Mammary epithelial cell (primary cell): ENCODE measurements at regions not wholly inside any gene's neighbourhood (a gene's known extent, or its start where the extent isn't known, plus 50 kb on each side); places are given as distances from the start of the nearest gene placed in this dataset.

Experiments used
- EZH2 ChIP-seq: IDR thresholded peaks from 2 replicates; pipeline ENCODE4 v1.6.1; 2012; ENCODE audit warnings: low read length, inconsistent platforms, borderline replicate concordance
- TF ChIP-seq, protein P1 (sequence below), 2 donors: IDR thresholded peaks in 1 of 2; conservative IDR thresholded peaks in 1 of 2; 2 replicates each; pipeline ENCODE4 v1.5.1; 2011 to 2012; ENCODE audit warnings: inconsistent platforms in 2 of 2, low read length in 2 of 2, mild to moderate bottlenecking in 2 of 2, control low read depth in 1 of 2, low read depth in 1 of 2; ENCODE audit not compliant: insufficient read depth in 1 of 2; ENCODE audit errors: extremely low read depth in 1 of 2

DNA sequence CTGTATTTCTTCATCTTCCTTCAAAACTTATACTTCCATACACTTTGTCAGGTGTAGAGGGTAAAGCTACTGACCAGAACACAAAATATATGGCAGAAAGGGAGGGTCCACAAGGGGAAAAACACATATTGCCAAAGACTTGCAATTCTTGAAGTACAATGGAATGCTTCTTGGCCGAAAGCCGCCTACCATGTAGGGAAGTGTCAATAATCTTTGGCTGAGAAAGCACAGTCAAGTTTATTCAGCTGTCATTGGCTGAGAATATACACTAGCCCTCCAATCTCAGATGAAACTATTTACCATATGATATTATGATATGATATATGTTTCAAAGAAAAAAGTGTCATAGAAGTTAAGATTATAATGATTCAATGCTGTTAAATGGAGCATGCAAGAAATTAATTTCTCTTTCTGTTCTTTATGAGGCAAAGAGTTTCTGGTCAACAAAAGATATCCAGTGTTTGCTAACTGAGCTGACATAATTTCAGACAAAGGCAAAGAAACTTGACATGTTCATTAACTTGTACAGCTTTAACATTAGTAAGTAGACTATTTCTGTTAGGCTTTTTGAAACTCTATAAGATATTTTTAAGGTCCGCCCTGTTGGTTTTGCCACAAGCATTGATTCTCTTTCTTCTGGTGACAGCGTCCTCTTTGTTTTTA, 89.0 kb upstream of the LPP start:
- TF ChIP-seq, protein P1, sequence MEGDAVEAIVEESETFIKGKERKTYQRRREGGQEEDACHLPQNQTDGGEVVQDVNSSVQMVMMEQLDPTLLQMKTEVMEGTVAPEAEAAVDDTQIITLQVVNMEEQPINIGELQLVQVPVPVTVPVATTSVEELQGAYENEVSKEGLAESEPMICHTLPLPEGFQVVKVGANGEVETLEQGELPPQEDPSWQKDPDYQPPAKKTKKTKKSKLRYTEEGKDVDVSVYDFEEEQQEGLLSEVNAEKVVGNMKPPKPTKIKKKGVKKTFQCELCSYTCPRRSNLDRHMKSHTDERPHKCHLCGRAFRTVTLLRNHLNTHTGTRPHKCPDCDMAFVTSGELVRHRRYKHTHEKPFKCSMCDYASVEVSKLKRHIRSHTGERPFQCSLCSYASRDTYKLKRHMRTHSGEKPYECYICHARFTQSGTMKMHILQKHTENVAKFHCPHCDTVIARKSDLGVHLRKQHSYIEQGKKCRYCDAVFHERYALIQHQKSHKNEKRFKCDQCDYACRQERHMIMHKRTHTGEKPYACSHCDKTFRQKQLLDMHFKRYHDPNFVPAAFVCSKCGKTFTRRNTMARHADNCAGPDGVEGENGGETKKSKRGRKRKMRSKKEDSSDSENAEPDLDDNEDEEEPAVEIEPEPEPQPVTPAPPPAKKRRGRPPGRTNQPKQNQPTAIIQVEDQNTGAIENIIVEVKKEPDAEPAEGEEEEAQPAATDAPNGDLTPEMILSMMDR (conservative IDR thresholded peaks at IDR 0.05 in 1 of 2, IDR thresholded peaks at IDR 0.05 in 1 of 2; ENCODE audit: extremely low read depth in 1 of 2, insufficient read depth in 1 of 2, low read depth in 1 of 2, low read length in 2 of 2): no peak
- TF ChIP-seq EZH2: no peak
